MM.1S (cell line): ENCODE measurements at regions not wholly inside any gene's neighbourhood (a gene's known extent, or its start where the extent isn't known, plus 50 kb on each side); places are given as distances from the start of the nearest gene placed in this dataset.

Source experiments
- CTCF ChIP-seq: fragments of 300-600 bp; sonication (generic); IDR thresholded peaks from 2 replicates; pipeline ENCODE4 v1.5.1; 2016; ENCODE audit warnings: antibody characterized with exemption, low read length, mixed read lengths
- EZH2phosphoT487 ChIP-seq: fragments of 300-600 bp; sonication (generic); IDR thresholded peaks from 2 replicates; pipeline ENCODE4 v1.6.1; 2018; ENCODE audit warnings: antibody characterized with exemption, low read length

DNA sequence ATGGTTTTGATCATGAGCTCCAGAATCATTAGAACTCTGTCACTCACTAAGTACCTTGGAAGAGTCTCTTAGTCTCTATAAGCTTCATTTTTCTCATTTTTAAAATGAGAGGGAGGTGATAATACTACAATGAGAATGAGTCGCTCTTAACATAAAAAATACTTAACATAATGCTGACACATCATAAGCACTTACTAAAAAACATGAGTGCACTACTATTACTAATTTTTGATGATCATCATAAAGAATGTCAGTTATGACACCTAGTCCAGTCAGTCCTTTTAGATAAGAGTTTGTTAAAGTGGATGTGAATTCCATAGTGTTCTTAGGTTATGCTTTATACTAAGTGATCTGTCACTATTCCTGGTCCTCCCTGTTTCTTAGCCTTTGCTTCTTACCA lies 200.4 kb upstream of the SLC24A2 start:
- TF ChIP-seq CTCF (no peak), EZH2phosphoT487 (no peak)
